ENCODE measurements at regions not wholly inside any gene's neighbourhood (a gene's known extent, or its start where the extent isn't known, plus 50 kb on each side); places are given as distances from the start of the nearest gene placed in this dataset.
A peak's percentile ranks its signal among the peaks of the same experiment; 100 is the strongest.

DNA sequence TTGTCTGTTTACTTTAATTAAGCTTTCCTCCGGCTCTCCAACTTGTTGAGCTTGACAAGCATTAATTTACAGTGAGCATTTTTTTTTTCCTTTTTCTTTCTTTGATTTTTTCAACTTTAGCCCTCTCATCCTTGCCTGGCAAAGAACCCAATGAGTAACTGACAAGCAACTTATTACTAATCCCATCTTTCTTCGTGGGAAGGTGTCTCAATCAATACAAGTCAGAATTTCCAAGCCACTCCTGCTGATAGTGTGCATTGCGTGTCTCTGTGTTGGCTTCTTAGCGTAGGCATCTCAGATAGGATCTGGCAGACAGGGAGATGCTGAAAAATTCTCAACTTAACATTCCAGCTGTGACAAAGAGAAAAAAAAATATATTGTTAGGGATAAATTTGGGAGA lies 527.7 kb upstream of the WWC1 start:
- H3K27ac ChIP-seq (ENCODE audit: poor library complexity, severe bottlenecking), result peak overlapping the region; percentile 52
- H3K4me1 ChIP-seq (ENCODE audit: insufficient read depth, poor library complexity, severe bottlenecking), result peaks cover 28% of the 10 kb centered on the region
- ATAC-seq (ENCODE audit: low read depth) (peak; percentile 28), DNase-seq (ENCODE audit: low spot score) (no peak)
- no peak overlapping the region for H3K4me3 ChIP-seq (ENCODE audit: severe bottlenecking)
- H3K27me3 ChIP-seq (ENCODE audit: insufficient read depth, poor library complexity, severe bottlenecking), result no peaks in the 10 kb centered on the region
- no peaks in the 10 kb centered on the region for H3K36me3 ChIP-seq (ENCODE audit: low read depth)
- TF ChIP-seq, protein P1, sequence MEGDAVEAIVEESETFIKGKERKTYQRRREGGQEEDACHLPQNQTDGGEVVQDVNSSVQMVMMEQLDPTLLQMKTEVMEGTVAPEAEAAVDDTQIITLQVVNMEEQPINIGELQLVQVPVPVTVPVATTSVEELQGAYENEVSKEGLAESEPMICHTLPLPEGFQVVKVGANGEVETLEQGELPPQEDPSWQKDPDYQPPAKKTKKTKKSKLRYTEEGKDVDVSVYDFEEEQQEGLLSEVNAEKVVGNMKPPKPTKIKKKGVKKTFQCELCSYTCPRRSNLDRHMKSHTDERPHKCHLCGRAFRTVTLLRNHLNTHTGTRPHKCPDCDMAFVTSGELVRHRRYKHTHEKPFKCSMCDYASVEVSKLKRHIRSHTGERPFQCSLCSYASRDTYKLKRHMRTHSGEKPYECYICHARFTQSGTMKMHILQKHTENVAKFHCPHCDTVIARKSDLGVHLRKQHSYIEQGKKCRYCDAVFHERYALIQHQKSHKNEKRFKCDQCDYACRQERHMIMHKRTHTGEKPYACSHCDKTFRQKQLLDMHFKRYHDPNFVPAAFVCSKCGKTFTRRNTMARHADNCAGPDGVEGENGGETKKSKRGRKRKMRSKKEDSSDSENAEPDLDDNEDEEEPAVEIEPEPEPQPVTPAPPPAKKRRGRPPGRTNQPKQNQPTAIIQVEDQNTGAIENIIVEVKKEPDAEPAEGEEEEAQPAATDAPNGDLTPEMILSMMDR (IDR thresholded peaks at IDR 0.05; ENCODE audit: poor library complexity, severe bottlenecking), result no peak
- no peaks in the 10 kb centered on the region for H3K9me3 ChIP-seq (ENCODE audit: severe bottlenecking)

DNA sequence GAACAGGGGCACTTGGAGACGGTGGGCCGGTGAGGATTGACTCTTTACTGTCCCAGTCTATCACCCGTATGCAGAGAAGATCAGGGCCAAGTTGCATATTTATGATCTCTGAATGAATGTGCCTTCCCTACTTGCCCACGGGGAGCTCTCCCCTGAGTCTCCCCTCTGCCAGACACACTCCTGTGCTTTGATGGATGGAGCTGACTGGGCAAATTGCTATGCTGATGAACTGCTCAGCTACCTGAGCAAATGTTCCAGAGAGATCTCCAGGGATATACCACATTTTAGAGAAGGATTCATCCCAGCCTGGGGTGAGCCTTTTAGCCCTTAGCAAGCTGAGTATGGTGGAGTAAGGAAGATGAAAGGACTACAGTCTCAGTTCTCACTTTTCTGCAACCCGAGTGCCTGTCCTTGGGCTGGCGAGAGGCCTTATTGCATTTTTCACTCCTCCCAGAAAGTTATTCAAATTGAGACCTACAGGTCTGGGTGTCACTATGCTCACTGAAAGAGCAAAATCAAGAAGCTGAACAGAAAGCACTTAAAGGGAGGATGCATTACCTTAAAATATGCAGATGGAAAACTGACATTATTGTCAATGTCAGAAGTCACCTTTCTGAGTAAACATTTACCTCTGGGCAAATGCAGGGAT lies 526.7 kb upstream of the WWC1 start:
- Histone ChIP-seq H3K36me3 (ENCODE audit: low read depth) (no peaks in the 10 kb centered on the region), H3K27ac (ENCODE audit: poor library complexity, severe bottlenecking) (peak overlapping the region; percentile 52), H3K27me3 (ENCODE audit: insufficient read depth, poor library complexity, severe bottlenecking) (no peaks in the 10 kb centered on the region), H3K9me3 (ENCODE audit: severe bottlenecking) (no peaks in the 10 kb centered on the region), H3K4me1 (ENCODE audit: insufficient read depth, poor library complexity, severe bottlenecking) (peaks cover 22% of the 10 kb centered on the region), H3K4me3 (ENCODE audit: severe bottlenecking) (no peak overlapping the region)
- DNase-seq (ENCODE audit: low spot score) (no peak), ATAC-seq (ENCODE audit: low read depth) (no peak)
- TF ChIP-seq, protein P1 (IDR thresholded peaks at IDR 0.05; ENCODE audit: poor library complexity, severe bottlenecking), result no peak

DNA sequence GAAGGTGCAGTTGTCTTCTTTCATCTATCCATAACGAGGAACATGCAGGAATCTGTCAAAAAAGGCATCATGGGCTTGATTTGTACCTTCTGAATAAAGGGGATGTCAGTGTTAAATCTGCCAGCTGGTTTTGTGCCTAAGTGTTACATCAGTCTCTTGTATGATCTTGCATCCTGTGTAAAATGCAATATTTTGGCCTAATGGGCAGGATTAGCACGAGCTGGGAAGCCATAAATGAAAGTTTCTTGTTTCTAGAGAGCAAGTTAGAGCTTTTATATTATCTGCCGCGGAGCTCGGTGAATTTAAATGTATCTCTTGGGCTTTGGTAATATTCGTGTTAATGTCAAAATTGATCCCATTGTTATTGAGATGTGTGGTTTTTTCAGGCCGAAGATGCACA lies 526.1 kb upstream of the WWC1 start:
- Histone ChIP-seq H3K9me3 (ENCODE audit: severe bottlenecking) (no peaks in the 10 kb centered on the region), H3K27me3 (ENCODE audit: insufficient read depth, poor library complexity, severe bottlenecking) (no peaks in the 10 kb centered on the region), H3K36me3 (ENCODE audit: low read depth) (no peaks in the 10 kb centered on the region), H3K4me3 (ENCODE audit: severe bottlenecking) (no peak overlapping the region), H3K27ac (ENCODE audit: poor library complexity, severe bottlenecking) (no peak overlapping the region), H3K4me1 (ENCODE audit: insufficient read depth, poor library complexity, severe bottlenecking) (peaks cover 16% of the 10 kb centered on the region)
- TF ChIP-seq, protein P1 (IDR thresholded peaks at IDR 0.05; ENCODE audit: poor library complexity, severe bottlenecking), result no peak
- ATAC-seq (ENCODE audit: low read depth) (no peak), DNase-seq (ENCODE audit: low spot score) (no peak)

GRCh38 chr5:167766957-167767356 lies 524.5 kb upstream of the WWC1 start:
- ATAC-seq (ENCODE audit: low read depth) (no peak), DNase-seq (ENCODE audit: low spot score) (no peak)
- TF ChIP-seq, protein P1 (IDR thresholded peaks at IDR 0.05; ENCODE audit: poor library complexity, severe bottlenecking), result no peak
- H3K36me3 ChIP-seq (ENCODE audit: low read depth), result no peaks in the 10 kb centered on the region
- H3K9me3 ChIP-seq (ENCODE audit: severe bottlenecking), result no peaks in the 10 kb centered on the region
- H3K27me3 ChIP-seq (ENCODE audit: insufficient read depth, poor library complexity, severe bottlenecking), result no peaks in the 10 kb centered on the region
- H3K4me3 ChIP-seq (ENCODE audit: severe bottlenecking), result no peak overlapping the region
- peaks cover 18% of the 10 kb centered on the region for H3K4me1 ChIP-seq (ENCODE audit: insufficient read depth, poor library complexity, severe bottlenecking)
- no peak overlapping the region for H3K27ac ChIP-seq (ENCODE audit: poor library complexity, severe bottlenecking)

DNA sequence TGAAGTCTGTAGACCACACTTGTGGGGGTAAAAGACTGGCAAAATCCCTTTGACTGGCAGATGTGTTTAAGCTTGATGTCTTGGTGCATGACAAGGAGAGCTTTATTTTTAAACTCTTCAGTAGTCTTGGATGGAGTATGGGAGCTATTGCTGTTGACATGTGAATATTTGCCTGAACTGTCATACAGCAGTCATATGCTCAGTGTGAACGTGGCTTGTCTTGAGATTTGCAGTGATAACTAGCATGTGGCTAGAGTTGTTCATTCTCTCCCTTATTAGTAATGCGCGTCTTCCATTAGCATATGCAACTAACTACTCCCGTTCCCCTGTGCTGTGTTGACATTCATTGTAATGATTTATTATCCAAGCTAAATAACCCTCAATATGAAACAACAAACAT lies 523.6 kb upstream of the WWC1 start:
- Histone ChIP-seq H3K4me1 (ENCODE audit: insufficient read depth, poor library complexity, severe bottlenecking) (peaks cover 18% of the 10 kb centered on the region), H3K27me3 (ENCODE audit: insufficient read depth, poor library complexity, severe bottlenecking) (no peaks in the 10 kb centered on the region), H3K4me3 (ENCODE audit: severe bottlenecking) (no peak overlapping the region), H3K27ac (ENCODE audit: poor library complexity, severe bottlenecking) (no peak overlapping the region), H3K36me3 (ENCODE audit: low read depth) (no peaks in the 10 kb centered on the region), H3K9me3 (ENCODE audit: severe bottlenecking) (no peaks in the 10 kb centered on the region)
- TF ChIP-seq, protein P1 (IDR thresholded peaks at IDR 0.05; ENCODE audit: poor library complexity, severe bottlenecking), result no peak
- no peak for DNase-seq (ENCODE audit: low spot score)
- no peak for ATAC-seq (ENCODE audit: low read depth)
